IMR-90 (cell line): ENCODE measurements at regions not wholly inside any gene's neighbourhood (a gene's known extent, or its start where the extent isn't known, plus 50 kb on each side); places are given as distances from the start of the nearest gene placed in this dataset.

Experiments used
- ATAC-seq: fragments of 200-7000 bp; cut with Tn5 transposase; 2 replicates; pipeline ENCODE4 v1.9.1; 2020; ENCODE audit warnings: low read depth, mild to moderate bottlenecking, moderate library complexity
- BruUV-seq: library from RNA; stranded (reverse); fragments of 400-500 nt; replicated peaks from 2 replicates; lab custom pipeline; 2021; lab: Mats Ljungman, UMichigan
- CTCF ChIA-PET: fragments of 300-600 bp; formaldehyde crosslinking; extraction: SDS; loops from one replicate; lab custom pipeline; 2021; ENCODE audit warnings: antibody characterized with exemption; lab: Yijun Ruan, JAX
- POLR2A ChIA-PET: fragments of 300-600 bp; sonication (Branson Sonifier 250); formaldehyde crosslinking; loops from one replicate; lab custom pipeline; 2022; ENCODE audit warnings: antibody characterized with exemption; ENCODE audit not compliant: unreplicated experiment; lab: Charles Lee
- DNase-seq: peaks from one replicate; pipeline ENCODE4 v3.0.0; 2013
- H2AFZ ChIP-seq: replicated peaks from 2 replicates; pipeline ENCODE3; 2013; ENCODE audit warnings: low read length, mild to moderate bottlenecking; ENCODE audit not compliant: poor library complexity
- H2AK5ac ChIP-seq: 2 replicates; pipeline ENCODE4 v1.6.1; 2013; ENCODE audit warnings: low read depth, low read length, inconsistent platforms
- H2AK9ac ChIP-seq: replicated peaks from 2 replicates; pipeline ENCODE3; 2013; ENCODE audit warnings: mild to moderate bottlenecking, low read depth, low read length, moderate library complexity; ENCODE audit not compliant: poor library complexity
- H2BK120ac ChIP-seq: 2 replicates; pipeline ENCODE4 v1.6.1; 2013; ENCODE audit warnings: low read depth, low read length, inconsistent platforms
- H2BK15ac ChIP-seq: 3 replicates; pipeline ENCODE4 v1.6.1; 2013; ENCODE audit warnings: low read depth, low read length, inconsistent platforms
- H2BK20ac ChIP-seq: 2 replicates; pipeline ENCODE4 v1.6.1; 2013; ENCODE audit warnings: low read depth, mild to moderate bottlenecking, inconsistent platforms, low read length, moderate library complexity
- H2BK5ac ChIP-seq: 2 replicates; pipeline ENCODE4 v1.6.1; 2013; ENCODE audit warnings: mild to moderate bottlenecking, low read depth, low read length, inconsistent platforms; ENCODE audit not compliant: poor library complexity, severe bottlenecking
- H3K14ac ChIP-seq: replicated peaks from 2 replicates; pipeline ENCODE4 v1.6.1; 2013; ENCODE audit warnings: low read depth, low read length, inconsistent platforms
- H3K18ac ChIP-seq: 2 replicates; pipeline ENCODE4 v1.6.1; 2013; ENCODE audit warnings: low read depth, low read length, control low read depth
- H3K23ac ChIP-seq: 2 replicates; pipeline ENCODE4 v1.6.1; 2013; ENCODE audit warnings: low read depth, low read length, inconsistent platforms
- H3K27ac ChIP-seq: 2 replicates; pipeline ENCODE4 v1.5.1; 2013; ENCODE audit warnings: mild to moderate bottlenecking, control low read depth, low read length; ENCODE audit not compliant: insufficient read depth
- H3K27me3 ChIP-seq: 2 replicates; pipeline ENCODE4 v1.6.1; 2013; ENCODE audit warnings: low read length; ENCODE audit not compliant: control insufficient read depth, insufficient read depth
- H3K36me3 ChIP-seq: 2 replicates; pipeline ENCODE4 v1.6.1; 2013; ENCODE audit warnings: low read length, mixed read lengths; ENCODE audit not compliant: control insufficient read depth, insufficient read depth
- H3K4ac ChIP-seq: 2 replicates; pipeline ENCODE4 v1.6.1; 2013; ENCODE audit warnings: low read depth, low read length, inconsistent platforms
- H3K4me1 ChIP-seq: 2 replicates; pipeline ENCODE4 v1.6.1; 2013; ENCODE audit warnings: low read length, mixed read lengths; ENCODE audit not compliant: control insufficient read depth, insufficient read depth
- H3K4me2 ChIP-seq: 2 replicates; pipeline ENCODE4 v1.6.1; 2013; ENCODE audit warnings: low read depth, mild to moderate bottlenecking, control low read depth, low read length, moderate library complexity
- H3K4me3 ChIP-seq: 2 replicates; pipeline ENCODE4 v1.5.1; 2013; ENCODE audit warnings: low read depth, mild to moderate bottlenecking, control low read depth, low read length, moderate library complexity; ENCODE audit not compliant: insufficient read depth
- H3K56ac ChIP-seq: 2 replicates; pipeline ENCODE4 v1.6.1; 2013; ENCODE audit warnings: low read length, inconsistent platforms; ENCODE audit not compliant: insufficient read depth; ENCODE audit errors: extremely low read depth
- H3K79me1 ChIP-seq, 2 experiments: 2 replicates each; pipeline ENCODE4 v1.6.1; 2013; ENCODE audit warnings: low read length in 2 of 2, inconsistent platforms in 1 of 2, low read depth in 1 of 2
- H3K9ac ChIP-seq: 2 replicates; pipeline ENCODE4 v1.6.1; 2013; ENCODE audit warnings: low read depth, low read length, control low read depth
- H3K9me1 ChIP-seq: 2 replicates; pipeline ENCODE4 v1.6.1; 2013; ENCODE audit warnings: low read length, inconsistent platforms; ENCODE audit not compliant: insufficient read depth
- H3K9me3 ChIP-seq: 2 replicates; pipeline ENCODE4 v1.6.1; 2013; ENCODE audit warnings: low read length; ENCODE audit not compliant: control insufficient read depth, insufficient read depth
- H4K20me1 ChIP-seq: 2 replicates; pipeline ENCODE4 v1.6.1; 2013; ENCODE audit warnings: low read length, inconsistent platforms; ENCODE audit not compliant: insufficient read depth
- H4K5ac ChIP-seq: 2 replicates; pipeline ENCODE4 v1.6.1; 2013; ENCODE audit warnings: mild to moderate bottlenecking, low read depth, low read length, control low read depth
- H4K8ac ChIP-seq, 2 experiments: 2 replicates each; pipeline ENCODE4 v1.6.1; 2013; ENCODE audit warnings: low read depth in 2 of 2, low read length in 2 of 2, control low read depth in 1 of 2, inconsistent platforms in 1 of 2
- H4K91ac ChIP-seq: 2 replicates; pipeline ENCODE4 v1.6.1; 2013; ENCODE audit warnings: low read depth, low read length, inconsistent platforms; ENCODE audit not compliant: insufficient read depth
- BHLHE40 ChIP-seq: fragments of 150-350 bp; IDR thresholded peaks from 2 replicates; pipeline ENCODE4 v1.6.1; 2016; ENCODE audit warnings: mild to moderate bottlenecking, low read depth, low read length
- CEBPB ChIP-seq: IDR thresholded peaks from 2 replicates; pipeline ENCODE4 v1.6.1; 2012; ENCODE audit warnings: low read depth, low read length, improper control_type of control experiment
- CHD1 ChIP-seq: IDR thresholded peaks from 2 replicates; pipeline ENCODE4 v1.6.1; 2012; ENCODE audit warnings: low read depth, low read length, improper control_type of control experiment
- CTCF ChIP-seq: conservative IDR thresholded peaks from 2 replicates; pipeline ENCODE4 v1.5.1; 2012; ENCODE audit warnings: mild to moderate bottlenecking, low read depth, low read length, improper control_type of control experiment
- ELK1 ChIP-seq: fragments of 150-350 bp; IDR thresholded peaks from 2 replicates; pipeline ENCODE4 v1.6.1; 2016; ENCODE audit warnings: low read depth, mild to moderate bottlenecking, low read length, moderate library complexity, borderline replicate concordance
- FOS ChIP-seq: fragments of 150-350 bp; IDR thresholded peaks from 2 replicates; pipeline ENCODE4 v1.6.1; 2016; ENCODE audit warnings: low read depth, low read length
- MAFK ChIP-seq: IDR thresholded peaks from 2 replicates; pipeline ENCODE4 v1.6.1; 2012; ENCODE audit warnings: low read depth, low read length, improper control_type of control experiment
- MAZ ChIP-seq: IDR thresholded peaks from 2 replicates; pipeline ENCODE4 v1.6.1; 2012; ENCODE audit warnings: low read depth, mild to moderate bottlenecking, low read length, improper control_type of control experiment, moderate library complexity, borderline replicate concordance
- MXI1 ChIP-seq: IDR thresholded peaks from 2 replicates; pipeline ENCODE4 v1.6.1; 2012; ENCODE audit warnings: low read depth, mild to moderate bottlenecking, low read length, moderate library complexity, borderline replicate concordance
- NFE2L2 ChIP-seq: fragments of 150-350 bp; IDR thresholded peaks from 2 replicates; pipeline ENCODE4 v1.6.1; 2016; ENCODE audit warnings: low read depth, mild to moderate bottlenecking, low read length
- POLR2A ChIP-seq: IDR thresholded peaks from 2 replicates; pipeline ENCODE4 v1.6.1; 2012; ENCODE audit warnings: mild to moderate bottlenecking, low read depth, low read length
- RAD21 ChIP-seq: IDR thresholded peaks from 2 replicates; pipeline ENCODE4 v1.6.1; 2012; ENCODE audit warnings: low read length, improper control_type of control experiment
- RCOR1 ChIP-seq: IDR thresholded peaks from 2 replicates; pipeline ENCODE4 v1.6.1; 2012; ENCODE audit warnings: mild to moderate bottlenecking, low read length, improper control_type of control experiment; ENCODE audit not compliant: insufficient replicate concordance
- RFX5 ChIP-seq: IDR thresholded peaks from 2 replicates; pipeline ENCODE4 v1.8.0; 2012; ENCODE audit warnings: low read depth, mild to moderate bottlenecking, low read length, moderate library complexity
- SMC3 ChIP-seq: fragments of 150-350 bp; IDR thresholded peaks from 2 replicates; pipeline ENCODE4 v1.6.1; 2016; ENCODE audit warnings: low read depth, mild to moderate bottlenecking, antibody characterized with exemption, low read length, moderate library complexity
- USF2 ChIP-seq: fragments of 150-350 bp; IDR thresholded peaks from 2 replicates; pipeline ENCODE4 v1.6.1; 2017; ENCODE audit warnings: mild to moderate bottlenecking, antibody characterized with exemption, low read length, low read depth
- WGBS, 2 experiments: methylation state at CpG; one replicate each; pipeline versions ENCODE4 v1.1.5 to v1.1.7; 2013; ENCODE audit warnings: missing lambda C conversion rate in 2 of 2; ENCODE audit not compliant: insufficient read length in 1 of 2; ENCODE audit errors: extremely low coverage in 2 of 2; 5-methylcytosine and 5-hydroxymethylcytosine counted together
- dilution Hi-C: fragments of 300-500 bp; cut with HindIII; formaldehyde crosslinking; loops from one replicate; pipeline ENCODE4 v1.14.3; 2018; ENCODE audit warnings: low sequenced_read_pairs; ENCODE audit not compliant: unreplicated experiment
- in situ Hi-C: fragments of 300-500 bp; cut with MboI; formaldehyde crosslinking; loops from 3 replicates; pipeline ENCODE4 v1.14.3; 2019; ENCODE audit warnings: low sequenced_read_pairs, inconsistent platforms, mixed read lengths
- intact Hi-C: fragments of 100-400 bp; cut with micrococcal nuclease; formaldehyde crosslinking; loops from 2 replicates; pipeline ENCODE4 v1.10.0; 2022

GRCh38 chr3:5918626-5919025 lies 731.1 kb downstream of the EDEM1 start:
- Histone ChIP-seq H4K20me1 (no peaks in the 10 kb centered on the region), H3K36me3 (no peaks in the 10 kb centered on the region), H3K4me3 (no peak overlapping the region), H4K91ac (no peak overlapping the region), H3K9me1 (no peaks in the 10 kb centered on the region), H3K27ac (no peak overlapping the region), H3K9me3 (peaks cover 2% of the 10 kb centered on the region; the same call in 1 of the 2 replicates), H3K56ac (no peak overlapping the region), H2BK120ac (no peak overlapping the region), H3K27me3 (no peaks in the 10 kb centered on the region), H4K5ac (no peak overlapping the region), H2AK9ac (no peak overlapping the region), H2BK15ac (no peak overlapping the region), H2BK20ac (no peak overlapping the region), H3K4ac (no peak overlapping the region), H3K4me1 (no peaks in the 10 kb centered on the region), H3K18ac (no peak overlapping the region), H2BK5ac (no peak overlapping the region), H3K9ac (no peak overlapping the region), H2AFZ (no peak overlapping the region), H4K8ac (no peak overlapping the region), H3K79me1 (no peaks in the 10 kb centered on the region), H3K14ac (no peak overlapping the region), H3K23ac (no peak overlapping the region), H2AK5ac (no peak overlapping the region), H3K4me2 (no peak overlapping the region)
- no TSS peak for BruUV-seq
- DNase-seq = no peak
- in situ Hi-C loops = no loop called here
- dilution Hi-C loops = no loop called here
- no CpG with 5 or more reads among the region's 7 CpGs for WGBS, 2 experiments
- ATAC-seq = no peak
- TF ChIP-seq RFX5 (no peak), CEBPB (no peak), ELK1 (no peak), CHD1 (no peak), NFE2L2 (no peak), FOS (no peak), BHLHE40 (no peak), POLR2A (no peak), SMC3 (no peak), MXI1 (no peak), MAFK (no peak), RCOR1 (no peak), USF2 (no peak), RAD21 (no peak), MAZ (no peak), CTCF (no peak)
- ChIA-PET CTCF (no interaction called here), POLR2A (no interaction called here)
- intact Hi-C loops = no loop called here
